ENCODE measurements at regions not wholly inside any gene's neighbourhood (a gene's known extent, or its start where the extent isn't known, plus 50 kb on each side); places are given as distances from the start of the nearest gene placed in this dataset.

GRCh38 chr1:234537236-234537635 is 58.3 kb upstream of the TARBP1 start:
- Histone ChIP-seq H3K9me1 (ENCODE audit: control insufficient read depth, extremely low read depth, insufficient read depth, low read length) (no peaks in the 10 kb centered on the region), H3K4me1 (ENCODE audit: control insufficient read depth, extremely low read depth, insufficient read depth, low read length) (peaks cover 88% of the 10 kb centered on the region), H3K36me3 (ENCODE audit: control insufficient read depth in 2 of 2, extremely low read depth in 1 of 2, insufficient read depth in 2 of 2, low read length in 2 of 2) (no peaks in the 10 kb centered on the region), H3K27me3 (ENCODE audit: control insufficient read depth, extremely low read depth, insufficient read depth, low read length) (no peaks in the 10 kb centered on the region), H4K20me1 (ENCODE audit: control insufficient read depth, extremely low read depth, insufficient read depth, low read length) (no peaks in the 10 kb centered on the region), H3K79me2 (ENCODE audit: control insufficient read depth, insufficient read depth, low read length) (no peaks in the 10 kb centered on the region), H3K27ac (ENCODE audit: control insufficient read depth, insufficient read depth, low read length) (peak overlapping the region; percentile 92), H3K9me3 (ENCODE audit: control insufficient read depth, low read depth, low read length) (no peaks in the 10 kb centered on the region), H3K4me3 (ENCODE audit: control insufficient read depth in 2 of 3, extremely low read depth in 1 of 3, insufficient read depth in 2 of 3, low read depth in 1 of 3, low read length in 3 of 3) (no peak overlapping the region), H2AFZ (ENCODE audit: control insufficient read depth, low read length) (peak overlapping the region; percentile 1), H3K9ac (ENCODE audit: control insufficient read depth, extremely low read depth, insufficient read depth, low read length) (peak overlapping the region; percentile 78), H3K4me2 (ENCODE audit: control insufficient read depth, extremely low read depth, insufficient read depth, low read depth, low read length) (peak overlapping the region; percentile 63)
- DNase-seq (ENCODE audit: low read depth, low spot score) (no peak), FAIRE-seq (peak; percentile 34)
- dilution Hi-C loops (cut with MboI; ENCODE audit: extremely low pct_ligation_motif_present, low sequenced_read_pairs), result no loop called here
- TF ChIP-seq CTCF (optimal IDR thresholded peaks at IDR 0.05 in 1 of 3, IDR thresholded peaks at IDR 0.05 in 1 of 3, conservative IDR thresholded peaks at IDR 0.05 in 1 of 3; ENCODE audit: extremely low read depth in 1 of 3, insufficient read depth in 2 of 3, low read length in 3 of 3), result peak in 1 of 3 experiments; percentile 39
- TF ChIP-seq EZH2 (IDR thresholded peaks at IDR 0.05; ENCODE audit: low read length), result no peak

DNA sequence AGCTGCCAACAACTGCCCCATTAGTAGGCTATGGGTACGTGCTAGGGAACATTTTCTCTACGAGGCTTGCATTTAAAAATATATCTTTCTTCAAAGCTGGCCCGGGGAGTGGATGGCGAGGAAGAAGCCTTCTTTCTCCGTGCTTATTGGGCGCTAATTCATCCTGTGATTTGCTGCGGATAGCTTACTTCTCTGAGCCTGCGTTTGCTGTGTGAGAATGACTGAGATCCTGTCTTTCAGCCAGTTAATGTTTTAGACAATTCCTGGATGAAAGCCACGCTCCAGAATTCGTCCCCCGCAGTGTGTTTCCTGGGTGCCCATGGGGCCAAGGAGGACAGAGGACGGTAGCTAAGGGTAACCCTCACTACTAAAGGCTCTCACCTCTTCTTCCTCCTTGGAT is 57.8 kb upstream of the TARBP1 start:
- FAIRE-seq, result peak; percentile 36
- Histone ChIP-seq H3K4me1 (ENCODE audit: control insufficient read depth, extremely low read depth, insufficient read depth, low read length) (peaks cover 90% of the 10 kb centered on the region), H3K27ac (ENCODE audit: control insufficient read depth, insufficient read depth, low read length) (peak overlapping the region; percentile 92)

More for the DNA sequence above, 57.8 kb upstream of the TARBP1 start:
- H3K9ac ChIP-seq (ENCODE audit: control insufficient read depth, extremely low read depth, insufficient read depth, low read length), result peak overlapping the region; percentile 78
- no peaks in the 10 kb centered on the region for H3K9me3 ChIP-seq (ENCODE audit: control insufficient read depth, low read depth, low read length)
- H3K9me1 ChIP-seq (ENCODE audit: control insufficient read depth, extremely low read depth, insufficient read depth, low read length), result no peaks in the 10 kb centered on the region
- no peak for TF ChIP-seq EZH2 (IDR thresholded peaks at IDR 0.05; ENCODE audit: low read length)
- TF ChIP-seq CTCF (optimal IDR thresholded peaks at IDR 0.05 in 1 of 3, IDR thresholded peaks at IDR 0.05 in 1 of 3, conservative IDR thresholded peaks at IDR 0.05 in 1 of 3; ENCODE audit: extremely low read depth in 1 of 3, insufficient read depth in 2 of 3, low read length in 3 of 3), result no peak
- peak overlapping the region; percentile 63 for H3K4me2 ChIP-seq (ENCODE audit: control insufficient read depth, extremely low read depth, insufficient read depth, low read depth, low read length)
- no peaks in the 10 kb centered on the region for H3K27me3 ChIP-seq (ENCODE audit: control insufficient read depth, extremely low read depth, insufficient read depth, low read length)
- H3K79me2 ChIP-seq (ENCODE audit: control insufficient read depth, insufficient read depth, low read length), result no peaks in the 10 kb centered on the region
- DNase-seq (ENCODE audit: low read depth, low spot score), result no peak
- H4K20me1 ChIP-seq (ENCODE audit: control insufficient read depth, extremely low read depth, insufficient read depth, low read length), result no peaks in the 10 kb centered on the region
- no peak overlapping the region for H3K4me3 ChIP-seq (ENCODE audit: control insufficient read depth in 2 of 3, extremely low read depth in 1 of 3, insufficient read depth in 2 of 3, low read depth in 1 of 3, low read length in 3 of 3)
- dilution Hi-C loops (cut with MboI; ENCODE audit: extremely low pct_ligation_motif_present, low sequenced_read_pairs), result no loop called here
- H2AFZ ChIP-seq (ENCODE audit: control insufficient read depth, low read length), result peak overlapping the region; percentile 1
- H3K36me3 ChIP-seq (ENCODE audit: control insufficient read depth in 2 of 2, extremely low read depth in 1 of 2, insufficient read depth in 2 of 2, low read length in 2 of 2), result no peaks in the 10 kb centered on the region

Measured in keratinocyte (primary cell).